Progenitor cell of endocrine pancreas (in vitro differentiated cells): ENCODE measurements at regions not wholly inside any gene's neighbourhood (a gene's known extent, or its start where the extent isn't known, plus 50 kb on each side); places are given as distances from the start of the nearest gene placed in this dataset.

ENCODE experiments used
- DNase-seq: peaks from one replicate; pipeline ENCODE4 v3.0.0; 2021; ENCODE audit warnings: low spot score; ENCODE audit not compliant: unreplicated experiment
- H3K27ac Mint-ChIP-seq: 2 replicates; pipeline ENCODE4 v1.8.0; 2021; ENCODE audit warnings: mild to moderate bottlenecking, moderate library complexity, mixed read lengths
- H3K27me3 Mint-ChIP-seq: 2 replicates; pipeline ENCODE4 v1.8.0; 2021; ENCODE audit warnings: mixed read lengths
- H3K36me3 Mint-ChIP-seq: 2 replicates; pipeline ENCODE4 v1.8.0; 2022; ENCODE audit warnings: mixed read lengths; ENCODE audit not compliant: insufficient read depth
- H3K4me1 Mint-ChIP-seq: 2 replicates; pipeline ENCODE4 v1.8.0; 2021; ENCODE audit warnings: low read depth, mixed read lengths
- H3K4me3 Mint-ChIP-seq: 2 replicates; pipeline ENCODE4 v1.8.0; 2021; ENCODE audit warnings: low read depth, mild to moderate bottlenecking, moderate library complexity, mixed read lengths
- H3K9me3 Mint-ChIP-seq: 2 replicates; pipeline ENCODE4 v1.8.0; 2021; ENCODE audit warnings: low read depth, mixed read lengths
- TF ChIP-seq, protein P1 (sequence below): fragments of 200-600 bp; sonication (generic); IDR thresholded peaks from one replicate; pipeline ENCODE4 v1.5.0; 2021; ENCODE audit warnings: antibody characterized with exemption, mild to moderate bottlenecking; ENCODE audit not compliant: unreplicated experiment

- Mint-ChIP-seq H3K27ac (no peak overlapping the region), H3K9me3 (no peaks in the 10 kb centered on the region), H3K4me3 (no peak overlapping the region), H3K4me1 (peaks cover 3% of the 10 kb centered on the region), H3K36me3 (no peaks in the 10 kb centered on the region), H3K27me3 (peaks cover 16% of the 10 kb centered on the region)
- TF ChIP-seq, protein P1, sequence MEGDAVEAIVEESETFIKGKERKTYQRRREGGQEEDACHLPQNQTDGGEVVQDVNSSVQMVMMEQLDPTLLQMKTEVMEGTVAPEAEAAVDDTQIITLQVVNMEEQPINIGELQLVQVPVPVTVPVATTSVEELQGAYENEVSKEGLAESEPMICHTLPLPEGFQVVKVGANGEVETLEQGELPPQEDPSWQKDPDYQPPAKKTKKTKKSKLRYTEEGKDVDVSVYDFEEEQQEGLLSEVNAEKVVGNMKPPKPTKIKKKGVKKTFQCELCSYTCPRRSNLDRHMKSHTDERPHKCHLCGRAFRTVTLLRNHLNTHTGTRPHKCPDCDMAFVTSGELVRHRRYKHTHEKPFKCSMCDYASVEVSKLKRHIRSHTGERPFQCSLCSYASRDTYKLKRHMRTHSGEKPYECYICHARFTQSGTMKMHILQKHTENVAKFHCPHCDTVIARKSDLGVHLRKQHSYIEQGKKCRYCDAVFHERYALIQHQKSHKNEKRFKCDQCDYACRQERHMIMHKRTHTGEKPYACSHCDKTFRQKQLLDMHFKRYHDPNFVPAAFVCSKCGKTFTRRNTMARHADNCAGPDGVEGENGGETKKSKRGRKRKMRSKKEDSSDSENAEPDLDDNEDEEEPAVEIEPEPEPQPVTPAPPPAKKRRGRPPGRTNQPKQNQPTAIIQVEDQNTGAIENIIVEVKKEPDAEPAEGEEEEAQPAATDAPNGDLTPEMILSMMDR = no peak
- DNase-seq = no peak
Measured at GRCh38 chr4:176005766-176006165, 59.9 kb upstream of the WDR17 start.

- TF ChIP-seq, protein P1 = no peak
- no peak for DNase-seq
- H3K27me3 Mint-ChIP-seq = peaks cover 4% of the 10 kb centered on the region
- no peak overlapping the region for H3K27ac Mint-ChIP-seq
- H3K4me1 Mint-ChIP-seq = no peaks in the 10 kb centered on the region
- H3K36me3 Mint-ChIP-seq = no peaks in the 10 kb centered on the region
- no peaks in the 10 kb centered on the region for H3K9me3 Mint-ChIP-seq
- no peak overlapping the region for H3K4me3 Mint-ChIP-seq
Measured at GRCh38 chr4:176009254-176009653, 56.4 kb upstream of the WDR17 start.

- no peak overlapping the region for H3K4me3 Mint-ChIP-seq
- DNase-seq = no peak
- H3K4me1 Mint-ChIP-seq = no peaks in the 10 kb centered on the region
- no peaks in the 10 kb centered on the region for H3K27me3 Mint-ChIP-seq
- no peak overlapping the region for H3K27ac Mint-ChIP-seq
- H3K36me3 Mint-ChIP-seq = no peaks in the 10 kb centered on the region
- TF ChIP-seq, protein P1 = no peak
- no peaks in the 10 kb centered on the region for H3K9me3 Mint-ChIP-seq
Measured at GRCh38 chr4:176011529-176011928, 54.1 kb upstream of the WDR17 start.

DNA sequence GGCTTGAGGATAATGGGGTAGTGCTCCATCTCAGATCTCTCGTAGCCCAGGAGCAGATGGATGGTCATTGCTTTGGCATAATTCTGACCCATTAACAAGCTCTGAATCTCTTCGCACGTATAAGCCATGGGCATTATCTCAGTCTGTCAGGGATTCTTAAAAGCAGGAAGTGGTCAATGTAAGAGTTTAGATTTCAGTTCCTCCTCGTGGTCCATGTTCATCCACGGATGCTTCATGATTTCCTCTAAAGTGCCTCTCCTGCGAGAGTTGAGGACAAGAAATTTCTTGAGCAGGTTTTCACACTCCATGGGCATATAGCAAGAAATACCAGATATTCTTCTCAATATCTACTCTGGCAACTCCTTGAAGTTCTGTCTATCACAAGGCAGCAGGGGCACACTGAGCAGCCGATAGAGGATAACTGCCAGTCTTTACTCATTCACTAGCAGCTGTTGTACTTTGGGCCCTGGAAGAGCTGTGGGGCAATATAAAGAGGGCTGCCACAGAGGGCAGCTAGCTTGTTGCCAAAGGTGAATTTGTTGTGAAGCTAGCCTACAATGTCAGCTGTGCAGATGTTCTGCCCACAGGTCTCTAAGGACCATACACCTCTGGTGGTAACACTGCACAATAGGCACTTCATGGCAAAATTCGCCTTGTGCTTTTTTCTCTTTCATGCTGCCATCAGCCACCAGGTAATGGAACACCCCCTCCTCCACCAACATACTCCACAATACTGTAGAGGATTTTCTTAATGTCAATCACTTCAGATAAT, 52.0 kb upstream of the WDR17 start:
- H3K4me3 Mint-ChIP-seq = no peak overlapping the region
- no peaks in the 10 kb centered on the region for H3K9me3 Mint-ChIP-seq
- no peaks in the 10 kb centered on the region for H3K36me3 Mint-ChIP-seq
- DNase-seq = no peak
- TF ChIP-seq, protein P1 = no peak
- no peak overlapping the region for H3K27ac Mint-ChIP-seq
- no peaks in the 10 kb centered on the region for H3K27me3 Mint-ChIP-seq
- no peaks in the 10 kb centered on the region for H3K4me1 Mint-ChIP-seq

DNA sequence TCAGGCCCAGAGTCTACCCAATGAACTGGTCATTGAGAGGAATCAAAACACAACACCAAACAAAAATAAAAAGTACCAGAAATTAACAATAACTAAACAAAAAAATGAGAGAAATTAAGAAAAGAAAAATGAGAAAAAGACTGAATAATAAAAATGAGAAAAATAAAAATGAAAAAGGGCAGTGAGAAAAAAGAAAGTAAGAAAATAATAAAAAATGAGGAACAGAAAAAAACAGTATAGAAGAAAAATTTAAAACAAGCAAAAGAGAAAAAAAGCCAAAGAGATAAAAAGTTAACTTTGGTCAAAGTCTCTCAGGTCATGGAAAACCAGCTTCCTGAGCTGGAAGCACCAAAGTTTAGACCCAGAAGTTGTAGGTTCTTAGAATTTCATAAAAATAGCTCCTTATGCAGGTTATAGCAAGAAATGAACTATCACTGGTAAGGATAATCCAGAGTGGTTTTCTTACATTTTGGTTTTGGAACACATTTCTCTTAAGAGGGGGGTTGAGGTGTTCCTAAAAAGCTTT, 51.0 kb upstream of the WDR17 start:
- H3K27ac Mint-ChIP-seq = no peak overlapping the region
- H3K9me3 Mint-ChIP-seq = no peaks in the 10 kb centered on the region
- no peak overlapping the region for H3K4me3 Mint-ChIP-seq
- no peak for DNase-seq
- H3K4me1 Mint-ChIP-seq = no peaks in the 10 kb centered on the region
- TF ChIP-seq, protein P1 = no peak
- no peaks in the 10 kb centered on the region for H3K36me3 Mint-ChIP-seq
- H3K27me3 Mint-ChIP-seq = no peaks in the 10 kb centered on the region
